Neuronal stem cell (in vitro differentiated cells): ENCODE measurements at regions not wholly inside any gene's neighbourhood (a gene's known extent, or its start where the extent isn't known, plus 50 kb on each side); places are given as distances from the start of the nearest gene placed in this dataset.

Experiments used
- DNase-seq: peaks from one replicate; pipeline ENCODE4 v3.0.0-alpha.2; 2013; ENCODE audit warnings: low spot score
- H2AFZ ChIP-seq: one replicate; pipeline ENCODE4 v1.6.1; 2013; ENCODE audit warnings: mild to moderate bottlenecking, low read length, inconsistent platforms
- H2AK5ac ChIP-seq: 2 replicates; pipeline ENCODE4 v1.6.1; 2013; ENCODE audit warnings: low read depth, mild to moderate bottlenecking, inconsistent platforms, low read length, moderate library complexity, mixed read lengths
- H2BK120ac ChIP-seq: 2 replicates; pipeline ENCODE4 v1.6.1; 2013; ENCODE audit warnings: low read depth, mild to moderate bottlenecking, inconsistent platforms, low read length, moderate library complexity, mixed read lengths
- H2BK12ac ChIP-seq: one replicate; pipeline ENCODE4 v1.6.1; 2013; ENCODE audit warnings: low read length, inconsistent platforms
- H2BK15ac ChIP-seq: 2 replicates; pipeline ENCODE4 v1.6.1; 2013; ENCODE audit warnings: mild to moderate bottlenecking, low read length, inconsistent platforms, mixed read lengths
- H2BK5ac ChIP-seq: one replicate; pipeline ENCODE4 v1.6.1; 2013; ENCODE audit warnings: inconsistent platforms, mild to moderate bottlenecking, low read length, moderate library complexity
- H3K14ac ChIP-seq: one replicate; pipeline ENCODE4 v1.6.1; 2013; ENCODE audit warnings: low read length, inconsistent platforms
- H3K18ac ChIP-seq: 2 replicates; pipeline ENCODE4 v1.6.1; 2013; ENCODE audit warnings: low read length, inconsistent platforms
- H3K23ac ChIP-seq: 2 replicates; pipeline ENCODE4 v1.6.1; 2013; ENCODE audit warnings: low read depth, mild to moderate bottlenecking, mixed read lengths, low read length, inconsistent platforms; ENCODE audit not compliant: poor library complexity
- H3K27ac ChIP-seq: replicated peaks from 3 replicates; pipeline ENCODE4 v1.5.1; 2013; ENCODE audit warnings: low read length, inconsistent platforms
- H3K27me3 ChIP-seq, 3 experiments: 2 replicates each; pipeline ENCODE4 v1.6.1; 2013; ENCODE audit warnings: low read length in 3 of 3, mild to moderate bottlenecking in 2 of 3, inconsistent platforms in 1 of 3, low read depth in 1 of 3, mixed read lengths in 1 of 3, moderate library complexity in 1 of 3; ENCODE audit not compliant: control insufficient read depth in 3 of 3, insufficient read depth in 3 of 3
- H3K36me3 ChIP-seq, 2 donors: replicated peaks in 1 of 2; 2 replicates each; pipeline ENCODE4 v1.6.1; 2013; ENCODE audit warnings: low read length in 2 of 2; ENCODE audit not compliant: control insufficient read depth in 2 of 2, insufficient read depth in 2 of 2
- H3K4ac ChIP-seq: 2 replicates; pipeline ENCODE4 v1.6.1; 2013; ENCODE audit warnings: inconsistent platforms, mild to moderate bottlenecking, low read length, moderate library complexity
- H3K4me1 ChIP-seq, 2 donors: 1 replicate in 1 of 2; 2 replicates in 1 of 2; pipeline ENCODE4 v1.6.1; 2013; ENCODE audit warnings: low read length in 2 of 2, low read depth in 1 of 2; ENCODE audit not compliant: control insufficient read depth in 2 of 2, insufficient read depth in 1 of 2
- H3K4me2 ChIP-seq: one replicate; pipeline ENCODE4 v1.6.1; 2013; ENCODE audit warnings: mild to moderate bottlenecking, low read length, inconsistent platforms; ENCODE audit not compliant: insufficient read depth, poor library complexity, severe bottlenecking
- H3K4me3 ChIP-seq, 2 donors: 2 replicates each; pipeline ENCODE4 v1.5.1; 2013; ENCODE audit warnings: low read length in 2 of 2, mild to moderate bottlenecking in 2 of 2, inconsistent platforms in 1 of 2, moderate library complexity in 1 of 2
- H3K79me1 ChIP-seq: one replicate; pipeline ENCODE4 v1.6.1; 2013; ENCODE audit warnings: low read depth, mild to moderate bottlenecking, inconsistent platforms, low read length, moderate library complexity
- H3K9ac ChIP-seq: one replicate; pipeline ENCODE4 v1.6.1; 2013; ENCODE audit warnings: mild to moderate bottlenecking, low read depth, low read length, inconsistent platforms; ENCODE audit not compliant: poor library complexity
- H3K9me3 ChIP-seq, 2 donors: replicated peaks in 1 of 2; 2 replicates each; pipeline versions ENCODE3 to v1.6.1; 2013; ENCODE audit warnings: low read length in 2 of 2, mild to moderate bottlenecking in 2 of 2, inconsistent platforms in 1 of 2, low read depth in 1 of 2, mixed read lengths in 1 of 2, moderate library complexity in 1 of 2; ENCODE audit not compliant: control insufficient read depth in 2 of 2, insufficient read depth in 1 of 2
- H4K8ac ChIP-seq: one replicate; pipeline ENCODE4 v1.6.1; 2013; ENCODE audit warnings: low read depth, mild to moderate bottlenecking, inconsistent platforms, low read length, moderate library complexity
- H4K91ac ChIP-seq: one replicate; pipeline ENCODE4 v1.6.1; 2013; ENCODE audit warnings: low read length, low read depth, mild to moderate bottlenecking, inconsistent platforms; ENCODE audit not compliant: poor library complexity
- WGBS, 2 donors: extraction: QIAGEN DNeasy Blood & Tissue Kit; methylation state at CpG; one replicate each; pipeline ENCODE4 v1.1.7; 2013; ENCODE audit warnings: missing lambda C conversion rate in 2 of 2, mixed read lengths in 1 of 2; ENCODE audit not compliant: insufficient read length in 2 of 2, insufficient replicate concordance in 1 of 2; ENCODE audit errors: extremely low coverage in 2 of 2; 5-methylcytosine and 5-hydroxymethylcytosine counted together

GRCh38 chr16:22970209-22970865 is 156.4 kb downstream of the HS3ST2 start:
- Histone ChIP-seq H3K23ac (no peak overlapping the region), H3K4ac (no peak overlapping the region), H2BK12ac (no peak overlapping the region), H3K14ac (no peak overlapping the region), H3K27me3 (no peaks in the 10 kb centered on the region), H3K9ac (no peak overlapping the region), H2BK15ac (no peak overlapping the region), H2AFZ (no peak overlapping the region), H3K36me3 (no peaks in the 10 kb centered on the region), H2BK5ac (no peak overlapping the region), H2BK120ac (no peak overlapping the region), H3K4me1 (peaks cover 0 to 4% of the 10 kb centered on the region in 2 donors), H2AK5ac (no peak overlapping the region), H3K79me1 (no peaks in the 10 kb centered on the region), H4K91ac (no peak overlapping the region), H3K27ac (no peak overlapping the region), H3K18ac (no peak overlapping the region), H4K8ac (no peak overlapping the region), H3K4me2 (no peak overlapping the region), H3K4me3 (no peak overlapping the region), H3K9me3 (no peaks in the 10 kb centered on the region)
- DNase-seq, result peak; percentile 21
- WGBS, 2 donors, result no CpG with 5 or more reads among the region's 4 CpGs

DNA sequence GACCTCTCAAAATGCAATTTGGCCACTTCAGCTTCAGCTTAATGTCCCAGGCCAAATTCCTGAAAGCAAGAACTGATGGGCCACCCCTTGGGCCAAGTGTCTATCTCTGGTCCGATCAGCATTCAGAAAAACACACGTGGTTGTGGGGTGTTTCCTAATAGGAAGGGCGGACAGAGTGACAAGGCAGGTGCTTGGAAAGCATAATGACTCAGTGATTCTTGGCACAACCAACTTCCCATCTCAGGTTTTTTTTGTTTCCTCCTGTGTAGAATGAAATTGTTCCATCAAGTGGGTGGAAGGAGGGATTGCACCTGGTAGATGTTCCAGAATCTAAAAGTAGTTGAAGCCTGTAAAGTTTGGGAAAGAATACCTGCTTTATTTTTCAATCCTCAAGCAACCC is 155.6 kb downstream of the HS3ST2 start:
- no peaks in the 10 kb centered on the region for H3K9me3 ChIP-seq
- no peaks in the 10 kb centered on the region for H3K79me1 ChIP-seq
- no peak overlapping the region for H3K23ac ChIP-seq
- no peak overlapping the region for H3K9ac ChIP-seq
- H2BK12ac ChIP-seq, result no peak overlapping the region
- H3K27ac ChIP-seq, result no peak overlapping the region
- no peak overlapping the region for H4K91ac ChIP-seq
- H3K14ac ChIP-seq, result no peak overlapping the region
- no peaks in the 10 kb centered on the region for H3K27me3 ChIP-seq
- H3K4me1 ChIP-seq, result peaks cover 0 to 4% of the 10 kb centered on the region in 2 donors
- H2BK5ac ChIP-seq, result no peak overlapping the region
- no peaks in the 10 kb centered on the region for H3K36me3 ChIP-seq
- H3K18ac ChIP-seq, result no peak overlapping the region
- H2AFZ ChIP-seq, result no peak overlapping the region
- H3K4me2 ChIP-seq, result no peak overlapping the region
- no peak overlapping the region for H3K4me3 ChIP-seq
- no peak overlapping the region for H4K8ac ChIP-seq
- WGBS, 2 donors, result no CpG with 5 or more reads among the region's 3 CpGs
- no peak overlapping the region for H2BK120ac ChIP-seq
- H3K4ac ChIP-seq, result no peak overlapping the region
- DNase-seq, result no peak
- no peak overlapping the region for H2BK15ac ChIP-seq
- no peak overlapping the region for H2AK5ac ChIP-seq

DNA sequence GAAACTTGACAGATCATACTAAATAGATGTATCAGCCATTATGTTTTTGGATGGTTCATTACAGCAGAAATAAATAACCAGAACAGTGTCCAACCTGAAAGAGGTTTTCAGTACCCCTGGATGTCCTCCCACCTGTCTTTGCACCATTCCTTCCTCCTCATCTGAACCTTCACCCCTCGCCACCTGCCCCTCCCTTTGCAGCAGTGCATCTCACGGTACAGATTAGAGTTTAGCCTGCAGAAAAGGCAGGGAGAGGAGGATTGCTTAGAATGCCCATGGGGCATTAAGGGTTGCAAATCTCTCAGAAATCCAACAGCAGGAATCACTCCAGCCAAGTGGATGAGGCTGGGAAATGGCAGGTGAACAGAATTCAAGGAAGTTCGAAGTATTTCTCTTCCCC is 155.0 kb downstream of the HS3ST2 start:
- H3K4ac ChIP-seq, result no peak overlapping the region
- H2AFZ ChIP-seq, result no peak overlapping the region
- no peak overlapping the region for H4K8ac ChIP-seq
- DNase-seq, result no peak
- no peaks in the 10 kb centered on the region for H3K27me3 ChIP-seq
- H3K9ac ChIP-seq, result no peak overlapping the region
- H3K9me3 ChIP-seq, result no peaks in the 10 kb centered on the region
- H2BK15ac ChIP-seq, result no peak overlapping the region
- H3K79me1 ChIP-seq, result no peaks in the 10 kb centered on the region
- H3K23ac ChIP-seq, result no peak overlapping the region
- H2AK5ac ChIP-seq, result no peak overlapping the region
- no peak overlapping the region for H2BK120ac ChIP-seq
- H3K4me3 ChIP-seq, result no peak overlapping the region
- WGBS, 2 donors, result no CpG with 5 or more reads among the region's 3 CpGs
- no peak overlapping the region for H3K14ac ChIP-seq
- H4K91ac ChIP-seq, result no peak overlapping the region
- H3K18ac ChIP-seq, result no peak overlapping the region
- H3K4me1 ChIP-seq, result peaks cover 0 to 4% of the 10 kb centered on the region in 2 donors
- no peak overlapping the region for H2BK12ac ChIP-seq
- H3K4me2 ChIP-seq, result no peak overlapping the region
- no peak overlapping the region for H3K27ac ChIP-seq
- no peaks in the 10 kb centered on the region for H3K36me3 ChIP-seq
- H2BK5ac ChIP-seq, result no peak overlapping the region

GRCh38 chr16:22967521-22968095 is 153.6 kb downstream of the HS3ST2 start:
- H3K4me1 ChIP-seq, result peaks cover 0 to 4% of the 10 kb centered on the region in 2 donors
- no peak overlapping the region for H2AK5ac ChIP-seq
- no peak overlapping the region for H2BK120ac ChIP-seq
- H2AFZ ChIP-seq, result no peak overlapping the region
- H3K14ac ChIP-seq, result no peak overlapping the region
- no peak for DNase-seq
- no peak overlapping the region for H3K23ac ChIP-seq
- no peak overlapping the region for H4K91ac ChIP-seq
- H3K27me3 ChIP-seq, result no peaks in the 10 kb centered on the region
- H4K8ac ChIP-seq, result no peak overlapping the region
- no peaks in the 10 kb centered on the region for H3K36me3 ChIP-seq
- H3K18ac ChIP-seq, result no peak overlapping the region
- no peaks in the 10 kb centered on the region for H3K79me1 ChIP-seq
- WGBS, 2 donors, result no CpG with 5 or more reads among the region's 1 CpG
- H2BK15ac ChIP-seq, result no peak overlapping the region
- H3K4ac ChIP-seq, result no peak overlapping the region
- H2BK5ac ChIP-seq, result no peak overlapping the region
- no peak overlapping the region for H2BK12ac ChIP-seq
- H3K4me2 ChIP-seq, result no peak overlapping the region
- H3K9me3 ChIP-seq, result no peaks in the 10 kb centered on the region
- no peak overlapping the region for H3K9ac ChIP-seq
- H3K27ac ChIP-seq, result no peak overlapping the region
- H3K4me3 ChIP-seq, result no peak overlapping the region
